Activated CD4-positive, CD25-positive, alpha-beta regulatory T cell treated with anti-CD3 and anti-CD28 coated beads, Interleukin-2, amount 50 U/mL, for 72 hours (primary cell): ENCODE measurements at regions not wholly inside any gene's neighbourhood (a gene's known extent, or its start where the extent isn't known, plus 50 kb on each side); places are given as distances from the start of the nearest gene placed in this dataset.

ENCODE experiments used
- DNase-seq: peaks from one replicate; pipeline ENCODE4 v3.0.0; 2021

- no peak for DNase-seq
These were observed 692.7 kb downstream of the UQCRFS1 start for GRCh38 chr19:28519952-28520861.

GRCh38 chr19:28519218-28519779, 693.7 kb downstream of the UQCRFS1 start:
- no peak for DNase-seq

DNA sequence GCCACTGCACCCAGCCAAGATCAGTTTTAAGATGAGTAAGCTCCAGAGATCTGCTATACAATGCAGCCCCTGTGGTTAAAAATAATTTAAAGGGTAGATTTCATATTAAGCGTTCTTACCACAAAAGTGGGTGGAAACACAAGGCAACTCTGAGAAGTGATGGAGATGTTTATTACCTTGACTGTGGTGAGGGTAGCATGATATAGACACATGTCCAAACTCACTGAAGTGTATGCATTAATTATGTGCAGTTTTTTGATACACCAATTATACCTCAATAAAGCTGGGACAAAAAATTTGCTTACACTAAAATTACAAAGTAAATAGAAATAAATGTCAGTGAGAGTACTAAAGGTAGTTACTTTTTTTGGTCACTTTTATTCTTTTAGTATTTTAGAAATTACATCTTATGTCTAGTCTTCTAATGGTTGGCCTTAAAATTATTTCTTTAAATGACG, 696.5 kb downstream of the UQCRFS1 start:
- DNase-seq = no peak

- no peak for DNase-seq
These were observed 698.8 kb downstream of the UQCRFS1 start for GRCh38 chr19:28514166-28514565.

GRCh38 chr19:28511655-28512054, 701.3 kb downstream of the UQCRFS1 start:
- DNase-seq = no peak

GRCh38 chr19:28509079-28509895, 703.7 kb downstream of the UQCRFS1 start:
- DNase-seq = no peak

- DNase-seq = no peak
These were observed 704.3 kb downstream of the UQCRFS1 start for GRCh38 chr19:28508666-28509065.

DNA sequence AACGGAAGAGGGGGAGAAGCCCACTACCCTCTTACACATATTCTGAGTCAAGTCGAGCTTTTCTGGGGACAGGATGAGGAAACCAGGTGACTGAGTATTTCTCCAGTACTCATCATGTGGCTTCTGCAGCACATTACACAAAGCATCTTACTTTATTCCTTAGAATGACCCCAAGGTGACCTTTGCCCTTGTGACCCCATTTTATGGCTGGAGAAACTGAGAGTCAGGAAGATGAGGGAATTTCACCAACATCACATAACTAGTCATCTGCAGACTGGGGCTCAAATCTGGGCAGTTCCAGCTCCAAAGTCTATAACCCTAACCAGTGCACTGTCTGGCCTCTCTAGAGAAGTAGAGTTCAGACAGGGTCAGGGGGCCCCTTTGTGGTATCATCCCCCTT, 707.0 kb downstream of the UQCRFS1 start:
- DNase-seq = no peak

GRCh38 chr19:28505134-28505533, 707.8 kb downstream of the UQCRFS1 start:
- no peak for DNase-seq

DNA sequence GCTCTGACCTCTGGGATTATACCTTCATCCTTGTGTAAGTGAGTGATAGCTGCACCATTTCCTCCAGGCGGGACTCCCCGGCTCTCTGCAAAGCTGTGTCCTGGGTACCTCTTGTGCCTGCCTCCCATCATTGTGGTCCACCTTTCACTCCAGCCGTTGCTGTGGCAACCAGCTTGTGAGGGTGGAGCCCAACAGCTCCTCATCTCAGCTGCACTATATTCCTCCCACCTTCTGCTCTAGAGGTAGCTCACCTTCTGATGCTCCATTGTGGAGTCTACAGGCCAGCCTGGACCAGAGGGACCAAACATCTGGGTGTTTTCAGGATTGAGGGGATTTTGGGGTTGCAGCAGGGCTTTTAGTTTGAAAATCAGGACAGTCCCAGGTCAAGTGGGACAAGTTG, 708.2 kb downstream of the UQCRFS1 start:
- DNase-seq = no peak

GRCh38 chr19:28504139-28504538, 708.8 kb downstream of the UQCRFS1 start:
- no peak for DNase-seq

- DNase-seq = no peak
These were observed 709.8 kb downstream of the UQCRFS1 start for GRCh38 chr19:28502879-28503734.

GRCh38 chr19:28501976-28502375, 711.0 kb downstream of the UQCRFS1 start:
- DNase-seq = no peak

DNA sequence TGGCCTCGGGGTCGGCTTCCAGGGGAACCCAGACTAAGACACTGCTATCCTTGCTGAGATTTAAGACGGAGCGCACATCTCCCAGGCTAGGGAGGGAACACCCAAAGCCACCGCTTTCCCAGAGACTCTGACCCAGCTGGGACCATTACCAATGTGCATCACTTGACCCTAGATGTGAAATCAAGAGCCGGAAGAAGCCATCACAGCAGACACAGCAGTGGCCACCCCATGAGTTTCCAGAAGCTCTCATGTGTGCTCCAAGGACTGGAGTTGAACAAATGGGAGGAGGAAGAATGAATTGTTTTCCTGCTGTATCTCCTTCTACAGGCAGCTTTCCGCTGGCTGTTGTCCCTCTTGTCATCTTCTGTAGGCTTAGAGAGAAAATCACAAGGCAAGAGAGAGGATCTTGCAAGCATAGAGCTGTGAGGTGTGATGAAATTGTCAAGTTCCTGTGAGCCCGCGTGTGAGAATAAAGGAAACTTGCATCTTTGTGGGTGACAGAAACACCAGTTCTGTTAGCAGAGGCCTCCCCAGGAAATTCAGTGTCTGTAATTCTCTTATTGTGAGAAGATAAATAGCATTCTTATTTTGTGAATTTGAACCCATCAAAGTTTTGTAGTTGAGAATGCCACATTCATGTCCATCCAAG, 711.8 kb downstream of the UQCRFS1 start:
- DNase-seq = no peak

GRCh38 chr19:28500296-28500695, 712.7 kb downstream of the UQCRFS1 start:
- DNase-seq = no peak

DNA sequence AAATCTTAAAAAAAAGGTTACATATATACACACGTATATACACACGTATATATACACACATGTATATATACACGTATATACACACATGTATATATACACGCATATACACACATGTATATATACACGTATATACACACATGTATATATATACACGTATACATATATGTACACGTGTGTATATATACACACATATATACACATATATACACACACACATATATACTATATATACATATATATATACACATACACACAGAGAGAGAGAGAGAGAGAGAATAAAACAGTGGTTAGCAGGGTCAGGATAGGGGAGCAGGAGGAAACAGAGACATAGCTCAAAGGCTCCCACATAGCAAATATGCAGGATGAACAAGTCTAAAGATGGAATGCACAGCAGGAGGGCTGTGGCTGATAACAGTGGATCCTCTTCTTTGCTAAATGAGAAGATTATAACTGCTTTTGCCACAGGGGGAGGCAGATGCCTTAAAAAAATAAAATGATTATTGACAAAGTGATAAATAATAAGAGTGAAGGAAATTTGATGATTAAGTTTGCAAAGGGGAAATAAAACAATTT, 714.5 kb downstream of the UQCRFS1 start:
- no peak for DNase-seq

DNA sequence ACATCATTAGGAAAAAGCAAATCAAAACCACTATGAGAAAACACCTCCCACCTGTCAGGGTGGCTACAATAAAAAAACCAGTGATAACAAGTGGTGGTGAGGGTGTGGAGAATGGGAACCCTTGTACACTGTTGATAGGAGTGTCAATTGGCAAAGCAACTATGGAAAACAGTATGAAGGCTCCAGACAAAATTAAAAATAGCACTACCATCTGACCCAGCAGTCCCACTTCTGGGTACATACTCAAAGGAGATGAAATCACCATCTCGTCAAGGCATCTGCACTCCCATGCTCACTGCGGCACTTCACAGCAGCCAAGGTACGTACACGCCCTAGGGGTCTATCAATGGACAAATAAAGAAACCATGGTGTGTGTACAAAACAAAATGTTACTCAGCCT, 715.1 kb downstream of the UQCRFS1 start:
- no peak for DNase-seq

DNA sequence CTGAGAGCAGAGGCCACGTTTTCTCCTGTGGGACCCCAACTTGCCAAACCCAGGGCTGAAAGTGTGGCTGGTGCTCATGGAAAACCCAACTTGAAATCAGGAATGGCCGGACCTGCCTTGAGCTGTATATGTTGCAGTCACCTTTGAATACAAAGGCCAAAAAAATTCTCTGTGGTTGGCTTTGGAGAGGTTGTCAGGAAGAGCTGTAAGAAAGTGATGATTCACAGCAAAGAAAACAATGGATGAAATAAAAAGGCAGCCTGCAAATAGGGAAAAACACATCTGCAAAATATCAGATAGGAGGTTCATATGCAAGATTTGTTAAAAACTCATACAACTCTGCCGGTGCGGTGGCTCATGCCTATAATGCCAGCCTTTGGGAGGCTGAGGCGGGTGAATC, 715.8 kb downstream of the UQCRFS1 start:
- no peak for DNase-seq

DNA sequence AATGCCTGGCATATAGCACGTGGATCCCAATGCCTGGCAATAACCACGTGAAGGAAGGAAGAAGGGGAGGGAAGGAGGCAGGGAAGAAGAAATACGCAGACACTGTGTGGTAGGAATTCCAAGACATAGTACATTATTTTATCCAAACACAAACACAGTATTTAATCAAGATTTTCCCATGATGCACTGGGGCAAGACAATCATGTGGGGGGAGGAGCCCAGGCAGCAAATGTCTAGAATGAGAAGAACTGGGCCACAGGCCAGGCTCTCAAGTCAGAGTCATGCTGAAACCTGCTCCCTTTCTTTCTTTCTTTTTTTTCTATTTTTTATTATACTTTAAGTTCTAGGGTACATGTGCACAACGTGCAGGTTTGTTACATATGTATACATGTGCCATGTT, 717.9 kb downstream of the UQCRFS1 start:
- no peak for DNase-seq

GRCh38 chr19:28494461-28494860, 718.5 kb downstream of the UQCRFS1 start:
- no peak for DNase-seq

DNA sequence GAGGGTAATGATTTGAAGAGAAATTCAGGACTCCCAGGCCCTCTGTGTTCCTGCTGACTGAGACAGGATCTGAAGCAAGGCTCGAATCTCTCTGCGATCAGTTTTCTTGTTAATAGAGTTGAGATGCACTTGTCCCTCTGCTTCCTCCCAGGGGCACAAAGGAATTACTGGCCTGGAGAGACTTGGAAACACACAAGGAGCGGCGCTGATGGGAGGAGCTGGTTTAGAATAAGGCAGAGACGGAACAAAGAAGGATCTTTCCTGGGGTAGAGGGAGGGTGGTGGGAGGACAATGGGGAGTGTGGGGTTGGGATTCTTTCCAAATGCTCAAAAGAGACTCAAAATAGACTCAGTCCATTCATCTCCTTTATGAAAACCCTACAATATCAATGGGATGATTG, 719.1 kb downstream of the UQCRFS1 start:
- no peak for DNase-seq

DNA sequence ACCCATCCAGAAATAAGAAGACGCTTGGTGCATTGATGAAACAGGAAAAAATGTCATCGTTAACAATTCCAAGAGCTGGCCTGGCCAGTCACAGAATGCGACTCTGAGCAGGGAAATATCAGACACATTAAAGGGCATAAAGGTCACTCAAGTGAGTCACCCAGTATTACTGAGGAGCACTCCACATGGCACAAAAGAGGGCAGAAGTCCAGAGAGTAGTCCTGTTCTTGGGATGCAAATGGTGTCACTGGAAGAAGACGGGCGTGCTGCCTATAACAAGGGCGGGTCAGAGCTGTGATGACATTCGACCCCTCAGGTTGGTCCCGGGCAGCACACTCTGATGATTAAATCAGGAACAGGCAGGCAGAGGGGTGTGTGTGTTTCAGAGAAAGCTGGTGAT, 720.3 kb downstream of the UQCRFS1 start:
- DNase-seq = no peak
